ENCODE measurements at regions not wholly inside any gene's neighbourhood (a gene's known extent, or its start where the extent isn't known, plus 50 kb on each side); places are given as distances from the start of the nearest gene placed in this dataset.

GRCh38 chr3:110897046-110897445 is 174.6 kb upstream of the NECTIN3 start:
- H3K27me3 ChIP-seq (ENCODE audit: low read depth): no peaks in the 10 kb centered on the region
- no peaks in the 10 kb centered on the region for H3K36me3 ChIP-seq
- no peaks in the 10 kb centered on the region for H3K9me3 ChIP-seq (replicated peaks)
- no peak for DNase-seq
- TF ChIP-seq, protein P1, sequence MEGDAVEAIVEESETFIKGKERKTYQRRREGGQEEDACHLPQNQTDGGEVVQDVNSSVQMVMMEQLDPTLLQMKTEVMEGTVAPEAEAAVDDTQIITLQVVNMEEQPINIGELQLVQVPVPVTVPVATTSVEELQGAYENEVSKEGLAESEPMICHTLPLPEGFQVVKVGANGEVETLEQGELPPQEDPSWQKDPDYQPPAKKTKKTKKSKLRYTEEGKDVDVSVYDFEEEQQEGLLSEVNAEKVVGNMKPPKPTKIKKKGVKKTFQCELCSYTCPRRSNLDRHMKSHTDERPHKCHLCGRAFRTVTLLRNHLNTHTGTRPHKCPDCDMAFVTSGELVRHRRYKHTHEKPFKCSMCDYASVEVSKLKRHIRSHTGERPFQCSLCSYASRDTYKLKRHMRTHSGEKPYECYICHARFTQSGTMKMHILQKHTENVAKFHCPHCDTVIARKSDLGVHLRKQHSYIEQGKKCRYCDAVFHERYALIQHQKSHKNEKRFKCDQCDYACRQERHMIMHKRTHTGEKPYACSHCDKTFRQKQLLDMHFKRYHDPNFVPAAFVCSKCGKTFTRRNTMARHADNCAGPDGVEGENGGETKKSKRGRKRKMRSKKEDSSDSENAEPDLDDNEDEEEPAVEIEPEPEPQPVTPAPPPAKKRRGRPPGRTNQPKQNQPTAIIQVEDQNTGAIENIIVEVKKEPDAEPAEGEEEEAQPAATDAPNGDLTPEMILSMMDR (IDR thresholded peaks at IDR 0.05; ENCODE audit: borderline replicate concordance): no peak
- H3K4me3 ChIP-seq: no peak overlapping the region
- intact Hi-C loops (cut with micrococcal nuclease): no loop called here
- no peaks in the 10 kb centered on the region for H3K4me1 ChIP-seq
- no peak overlapping the region for H3K27ac ChIP-seq (replicated peaks)

DNA sequence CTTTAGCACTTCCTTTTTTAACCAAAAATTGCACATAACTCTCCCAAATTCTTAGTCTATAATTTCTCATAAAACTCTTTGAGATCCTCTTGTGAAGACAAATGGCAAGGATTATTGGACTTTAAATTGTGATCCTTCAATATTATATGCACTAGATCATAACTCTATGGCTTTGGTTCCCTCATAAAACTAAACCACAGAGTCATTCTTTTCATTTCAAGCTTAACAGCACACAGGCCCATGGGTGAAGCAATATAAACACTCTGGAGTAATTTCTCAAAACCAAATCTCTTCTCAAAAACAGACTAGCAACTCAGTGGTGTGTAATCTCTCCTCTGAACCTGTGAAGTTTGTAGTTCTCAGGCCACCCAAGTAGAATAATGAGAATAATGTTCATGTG is 171.0 kb upstream of the NECTIN3 start:
- no peaks in the 10 kb centered on the region for H3K27me3 ChIP-seq (ENCODE audit: low read depth)
- H3K9me3 ChIP-seq (replicated peaks): no peaks in the 10 kb centered on the region
- intact Hi-C loops (cut with micrococcal nuclease): no loop called here
- no peak overlapping the region for H3K27ac ChIP-seq (replicated peaks)
- H3K36me3 ChIP-seq: no peaks in the 10 kb centered on the region
- TF ChIP-seq, protein P1 (IDR thresholded peaks at IDR 0.05; ENCODE audit: borderline replicate concordance): no peak
- DNase-seq: no peak
- no peak overlapping the region for H3K4me3 ChIP-seq
- H3K4me1 ChIP-seq: no peaks in the 10 kb centered on the region

GRCh38 chr3:110901536-110901935 is 170.1 kb upstream of the NECTIN3 start:
- Histone ChIP-seq H3K4me1 (no peaks in the 10 kb centered on the region), H3K9me3 (replicated peaks) (no peaks in the 10 kb centered on the region), H3K27ac (replicated peaks) (no peak overlapping the region), H3K36me3 (no peaks in the 10 kb centered on the region), H3K27me3 (ENCODE audit: low read depth) (no peaks in the 10 kb centered on the region), H3K4me3 (no peak overlapping the region)
- no peak for DNase-seq
- intact Hi-C loops (cut with micrococcal nuclease): no loop called here
- TF ChIP-seq, protein P1 (IDR thresholded peaks at IDR 0.05; ENCODE audit: borderline replicate concordance): no peak

DNA sequence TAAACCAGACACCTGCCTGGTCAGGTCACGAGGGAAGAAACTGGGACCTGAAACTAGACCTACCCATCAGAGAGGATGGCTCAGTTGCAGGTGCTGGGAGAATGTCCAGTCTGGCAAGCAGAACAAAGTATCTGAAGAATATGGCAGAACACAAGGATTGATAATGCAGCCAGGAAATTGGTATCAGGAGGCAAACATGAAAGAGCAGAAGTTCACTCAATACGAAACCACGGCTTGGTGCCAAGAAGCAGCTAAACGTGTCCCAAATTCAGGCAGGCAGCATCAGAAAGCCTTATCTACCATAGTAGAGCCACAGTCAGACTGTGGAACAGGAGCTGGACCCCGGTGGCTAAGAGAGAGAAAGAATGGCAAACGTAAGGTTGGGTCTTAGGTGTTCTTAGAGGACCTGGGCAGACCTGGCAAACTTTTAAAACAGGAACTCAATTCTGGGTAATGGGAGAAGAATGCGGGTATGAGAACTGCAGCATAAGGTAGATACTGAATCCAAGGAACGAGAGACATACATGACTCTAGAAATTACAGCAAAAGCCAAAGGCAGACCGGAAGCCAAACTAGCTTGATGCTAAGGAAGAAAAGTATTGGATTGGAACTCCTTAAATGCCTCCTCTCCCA is 169.0 kb upstream of the NECTIN3 start:
- Histone ChIP-seq H3K4me3 (no peak overlapping the region), H3K27me3 (ENCODE audit: low read depth) (no peaks in the 10 kb centered on the region), H3K36me3 (no peaks in the 10 kb centered on the region), H3K27ac (replicated peaks) (no peak overlapping the region), H3K9me3 (replicated peaks) (no peaks in the 10 kb centered on the region), H3K4me1 (no peaks in the 10 kb centered on the region)
- no peak for DNase-seq
- TF ChIP-seq, protein P1 (IDR thresholded peaks at IDR 0.05; ENCODE audit: borderline replicate concordance): no peak
- intact Hi-C loops (cut with micrococcal nuclease): no loop called here

GRCh38 chr3:110903771-110904519 is 167.7 kb upstream of the NECTIN3 start:
- Histone ChIP-seq H3K4me1 (no peaks in the 10 kb centered on the region), H3K9me3 (replicated peaks) (no peaks in the 10 kb centered on the region), H3K4me3 (no peak overlapping the region), H3K36me3 (no peaks in the 10 kb centered on the region), H3K27ac (replicated peaks) (no peak overlapping the region), H3K27me3 (ENCODE audit: low read depth) (no peaks in the 10 kb centered on the region)
- TF ChIP-seq, protein P1 (IDR thresholded peaks at IDR 0.05; ENCODE audit: borderline replicate concordance): no peak
- no peak for DNase-seq
- intact Hi-C loops (cut with micrococcal nuclease): no loop called here
